GM18868 (cell line): ENCODE measurements at regions not wholly inside any gene's neighbourhood (a gene's known extent, or its start where the extent isn't known, plus 50 kb on each side); places are given as distances from the start of the nearest gene placed in this dataset.

Experiments used
- ATAC-seq: cut with Tn5 transposase; IDR thresholded peaks from one replicate; pipeline ENCODE4 v1.9.1; 2021; ENCODE audit warnings: mild to moderate bottlenecking, moderate library complexity; ENCODE audit not compliant: unreplicated experiment

- no peak for ATAC-seq
Observed at GRCh38 chr7:12881712-12882111, 194.3 kb downstream of the ARL4A start.

- ATAC-seq, result no peak
Observed at GRCh38 chr7:12882710-12883109, 195.3 kb downstream of the ARL4A start.

- ATAC-seq, result no peak
Observed at GRCh38 chr7:12884033-12884432, 196.6 kb downstream of the ARL4A start.

DNA sequence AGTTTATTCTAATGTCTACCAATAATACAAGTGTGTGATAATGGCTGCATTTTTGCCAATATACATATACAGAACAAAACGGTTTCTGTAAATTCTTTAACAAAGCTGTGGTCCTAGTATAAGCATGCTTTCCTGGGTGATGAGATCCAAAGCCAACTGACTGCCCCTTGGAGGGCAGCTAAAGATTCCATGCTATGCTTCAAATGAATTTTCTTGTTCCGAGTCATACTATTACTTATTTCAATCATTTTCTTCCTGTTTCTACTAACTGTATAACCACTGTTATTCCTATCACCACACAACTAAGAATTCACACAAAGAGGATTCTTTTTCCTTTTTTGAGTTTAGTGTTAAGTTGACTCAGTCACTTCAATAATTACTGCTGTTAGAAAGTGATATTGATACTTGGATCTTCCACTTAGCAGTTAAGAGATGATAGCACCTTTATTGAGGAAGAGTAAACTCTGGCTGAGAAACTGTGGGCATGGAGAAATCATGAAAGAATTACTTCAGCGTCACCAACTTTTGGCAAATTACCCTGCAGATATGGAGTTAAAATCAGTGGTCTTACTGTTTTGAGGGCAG, 197.5 kb downstream of the ARL4A start:
- ATAC-seq, result no peak

DNA sequence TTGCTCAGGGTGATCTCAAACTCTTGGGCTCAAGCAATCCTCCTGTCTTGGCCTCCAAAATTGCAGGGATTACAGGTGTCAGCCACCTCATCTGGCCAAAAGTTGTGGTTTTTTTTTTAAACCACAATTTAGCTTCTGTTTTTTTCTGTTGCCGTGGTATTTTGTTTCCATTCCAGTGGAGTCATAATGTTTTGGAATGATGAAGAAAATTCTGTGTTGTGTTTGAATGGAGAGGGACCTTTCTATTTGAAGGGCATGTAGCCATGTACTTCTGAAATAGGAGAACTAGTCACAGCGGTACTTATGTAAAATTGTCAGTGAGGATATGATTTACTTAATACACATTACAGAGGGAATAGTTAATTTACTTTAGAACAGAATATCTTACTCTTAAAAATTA, 201.3 kb downstream of the ARL4A start:
- no peak for ATAC-seq

DNA sequence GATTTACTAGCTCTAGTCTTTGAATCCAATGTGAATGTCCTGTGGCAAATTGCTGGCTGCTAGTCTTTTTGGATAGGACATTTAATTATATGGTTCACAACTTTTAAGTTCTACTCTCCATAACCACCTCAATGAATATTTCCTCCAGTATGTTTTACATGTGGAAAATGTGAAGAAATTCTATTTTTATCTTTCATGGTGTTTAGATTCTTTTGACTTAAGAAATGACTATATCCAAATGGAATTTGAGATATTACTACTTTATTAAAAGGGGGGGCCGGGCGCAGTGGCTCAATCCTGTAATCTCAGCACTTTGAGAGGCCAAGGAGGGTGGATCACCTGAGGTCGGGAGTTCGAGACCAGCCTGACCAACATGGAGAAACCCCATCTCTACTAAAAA, 202.0 kb downstream of the ARL4A start:
- ATAC-seq, result no peak

GRCh38 chr7:12890586-12890985, 203.2 kb downstream of the ARL4A start:
- no peak for ATAC-seq

GRCh38 chr7:12893292-12893691, 205.9 kb downstream of the ARL4A start:
- no peak for ATAC-seq

DNA sequence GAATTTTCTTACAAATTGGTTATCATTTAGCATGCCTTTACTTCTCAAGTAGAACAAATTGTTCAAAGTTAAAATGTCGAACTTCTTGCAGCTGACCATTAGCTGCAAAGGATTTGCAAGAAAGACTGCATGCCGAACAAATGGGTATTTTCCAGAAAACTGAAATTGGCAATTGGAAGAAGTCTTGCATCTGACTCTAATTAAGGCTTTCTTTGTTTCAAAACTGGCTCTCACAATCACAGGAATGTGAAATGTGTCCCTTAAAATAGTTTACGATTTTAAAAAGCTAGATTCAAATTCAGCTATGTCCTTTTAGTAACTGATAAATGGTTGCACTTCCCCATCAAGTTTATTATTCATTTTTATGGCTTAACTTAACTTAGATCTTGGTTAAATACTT, 207.9 kb downstream of the ARL4A start:
- no peak for ATAC-seq

DNA sequence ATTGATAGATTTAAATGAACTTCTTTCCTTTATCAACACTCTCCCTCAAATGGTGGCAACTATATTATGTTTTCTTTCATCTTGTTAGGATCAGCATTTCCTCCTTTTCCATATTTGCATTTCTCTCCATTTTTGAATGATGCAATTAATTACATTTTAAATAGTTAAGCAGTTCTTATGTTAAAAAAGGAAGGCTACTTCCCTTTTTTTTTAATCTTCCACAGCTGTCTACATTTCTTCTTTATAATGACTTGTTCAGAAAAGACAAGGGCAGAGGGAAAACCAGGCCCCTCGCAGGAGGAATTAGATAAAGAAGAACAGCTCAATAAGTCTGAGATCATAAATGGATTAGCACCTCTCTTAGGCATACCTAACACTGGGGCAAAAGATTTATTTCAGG, 208.9 kb downstream of the ARL4A start:
- ATAC-seq, result no peak

DNA sequence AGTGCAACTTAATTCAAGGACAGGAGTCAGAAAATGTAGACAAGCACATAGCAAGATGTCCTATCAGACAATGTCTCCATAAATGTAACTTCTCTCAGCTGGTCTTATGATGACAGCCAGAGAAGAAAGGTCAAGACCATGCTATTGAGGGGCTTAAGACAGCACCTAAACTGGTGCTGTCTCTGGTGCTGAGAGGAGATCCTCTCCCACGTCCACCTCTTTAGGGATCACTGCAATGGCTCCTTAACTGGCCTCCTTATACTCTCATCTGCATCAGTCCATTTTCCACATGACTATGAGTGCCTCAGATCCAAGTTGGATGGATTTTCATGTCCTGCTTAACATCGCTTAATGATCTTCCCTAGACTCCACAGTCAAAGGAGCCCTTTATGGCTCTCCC, 210.6 kb downstream of the ARL4A start:
- no peak for ATAC-seq

DNA sequence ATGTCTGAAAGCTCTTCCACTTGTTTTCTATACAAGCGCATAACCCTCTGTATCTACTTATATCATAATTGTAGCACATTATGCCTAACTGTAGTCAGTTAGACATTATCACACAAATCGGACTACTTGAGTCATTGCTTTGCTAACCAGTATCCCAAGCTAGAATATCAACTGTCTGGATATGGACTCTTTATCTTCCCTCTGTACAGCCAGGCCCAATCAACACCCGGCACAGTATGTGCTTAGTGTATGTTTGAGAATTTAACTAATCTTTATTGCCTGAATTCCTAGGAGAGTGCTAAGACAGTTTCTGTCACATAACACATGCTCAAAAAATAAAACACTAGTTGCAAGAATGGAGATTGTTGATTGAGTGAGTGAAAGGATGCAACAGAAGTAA, 211.2 kb downstream of the ARL4A start:
- no peak for ATAC-seq

GRCh38 chr7:12905671-12906070, 218.2 kb downstream of the ARL4A start:
- no peak for ATAC-seq

DNA sequence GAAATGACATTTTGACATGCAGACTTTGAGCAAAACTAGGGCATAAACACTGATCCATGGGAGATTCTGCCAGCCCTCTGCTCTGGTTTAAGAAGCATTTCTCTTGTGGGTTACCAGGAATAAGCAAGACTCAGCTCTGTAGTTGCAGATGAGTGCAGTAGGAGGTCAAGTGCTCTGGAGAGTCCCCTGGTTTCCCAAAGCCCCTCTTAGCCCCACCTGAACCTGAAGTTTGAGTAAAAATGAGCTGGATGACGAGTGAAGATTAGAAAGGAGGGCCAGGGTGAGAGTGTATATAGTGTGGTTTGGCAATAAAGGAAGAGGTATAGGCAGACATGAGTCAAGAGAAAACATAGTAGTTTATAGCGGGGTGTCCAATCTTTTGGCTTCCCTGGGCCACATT, 220.3 kb downstream of the ARL4A start:
- ATAC-seq, result peak; percentile 64

DNA sequence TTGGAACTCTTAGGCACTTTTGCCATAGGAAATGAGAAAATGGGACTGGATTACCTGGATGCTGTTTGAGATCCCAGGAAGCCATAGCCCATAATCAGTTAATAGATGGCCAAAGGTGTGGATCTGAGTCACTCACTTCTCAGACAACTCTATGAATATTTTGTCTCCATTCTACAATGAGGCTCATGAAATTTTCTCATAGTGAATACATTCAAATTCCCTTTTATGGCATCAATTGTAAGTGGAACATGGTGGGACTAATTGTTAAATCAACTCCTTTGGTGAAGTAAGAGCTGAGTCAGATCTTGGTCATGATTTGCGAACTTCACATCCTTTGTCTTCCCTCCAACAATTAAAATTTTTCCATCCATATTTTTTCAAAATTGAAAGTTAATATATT, 222.1 kb downstream of the ARL4A start:
- no peak for ATAC-seq

GRCh38 chr7:12911053-12911452, 223.6 kb downstream of the ARL4A start:
- ATAC-seq, result no peak

- no peak for ATAC-seq
Observed at GRCh38 chr7:12913002-12913401, 225.6 kb downstream of the ARL4A start.

DNA sequence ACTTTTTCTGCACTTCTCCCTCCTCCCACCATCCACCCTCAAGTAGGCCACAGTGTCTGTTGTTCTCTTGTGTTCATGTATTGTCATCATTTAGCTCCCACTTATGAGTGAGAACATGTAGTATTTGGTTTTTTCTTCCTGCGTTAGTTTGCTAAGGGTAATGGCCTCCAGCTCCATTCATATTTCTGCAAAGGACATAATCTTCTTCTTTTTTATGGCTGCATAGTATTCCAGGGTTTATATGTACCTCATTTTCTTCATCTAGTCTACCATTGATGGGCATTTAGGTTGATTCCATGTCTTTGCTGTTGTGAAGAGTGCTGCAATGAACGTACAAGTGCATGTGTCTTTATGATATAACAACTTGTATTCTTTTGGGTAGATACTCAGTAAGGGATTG, 230.4 kb downstream of the ARL4A start:
- ATAC-seq, result no peak

GRCh38 chr7:12921751-12922345, 234.4 kb downstream of the ARL4A start:
- no peak for ATAC-seq

- ATAC-seq, result no peak
Observed at GRCh38 chr7:12923971-12924370, 236.5 kb downstream of the ARL4A start.

DNA sequence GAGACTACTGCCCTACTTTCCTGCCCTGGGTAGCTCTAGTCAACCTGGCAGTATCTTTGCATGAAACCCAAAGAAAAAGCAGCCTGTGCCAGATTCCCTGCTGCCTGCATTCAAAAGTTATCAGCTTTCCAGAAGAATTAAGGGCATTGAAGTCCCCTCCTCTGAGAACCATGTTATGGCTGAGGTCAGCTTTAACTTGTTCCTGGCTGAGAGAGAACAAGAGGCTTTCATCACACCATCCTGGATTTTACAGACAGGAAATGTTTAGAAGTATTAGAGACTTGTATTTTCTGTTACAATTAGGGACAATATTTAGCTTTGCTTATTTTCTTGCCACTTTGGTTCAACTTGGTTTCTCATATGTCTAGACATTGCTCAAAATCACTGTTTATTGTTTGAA, 238.8 kb downstream of the ARL4A start:
- ATAC-seq, result no peak

- ATAC-seq, result no peak
Observed at GRCh38 chr7:12927635-12928434, 240.4 kb downstream of the ARL4A start.
